NT2/D1 (cell line): ENCODE measurements at regions not wholly inside any gene's neighbourhood (a gene's known extent, or its start where the extent isn't known, plus 50 kb on each side); places are given as distances from the start of the nearest gene placed in this dataset.
A peak's percentile ranks its signal among the peaks of the same experiment; 100 is the strongest.

Experiments used
- DNase-seq: peaks from one replicate; pipeline ENCODE4 v3.0.0-alpha.2; 2011; ENCODE audit warnings: low read depth, low spot score
- H3K27me3 ChIP-seq: 2 replicates; pipeline ENCODE4 v1.6.0; 2011; ENCODE audit warnings: mild to moderate bottlenecking; ENCODE audit not compliant: insufficient read length, insufficient read depth
- H3K36me3 ChIP-seq: 2 replicates; pipeline ENCODE4 v1.6.1; 2011; ENCODE audit warnings: mild to moderate bottlenecking, low read length, mixed read lengths; ENCODE audit not compliant: insufficient read depth, insufficient read length
- H3K4me1 ChIP-seq: 2 replicates; pipeline ENCODE4 v1.5.1; 2011; ENCODE audit not compliant: insufficient read depth, insufficient read length
- H3K4me3 ChIP-seq: 2 replicates; pipeline ENCODE4 v1.5.1; 2011; ENCODE audit warnings: low read depth; ENCODE audit not compliant: insufficient read length
- H3K9ac ChIP-seq: 2 replicates; pipeline ENCODE4 v1.6.0; 2011; ENCODE audit warnings: low read depth; ENCODE audit not compliant: insufficient read length
- H3K9me3 ChIP-seq: 2 replicates; pipeline ENCODE4 v1.5.1; 2011; ENCODE audit warnings: mild to moderate bottlenecking, low read length; ENCODE audit not compliant: insufficient read depth
- SUZ12 ChIP-seq: IDR thresholded peaks from 2 replicates; pipeline ENCODE4 v1.6.1; 2011; ENCODE audit not compliant: insufficient read length, insufficient read depth; ENCODE audit errors: extremely low read depth
- YY1 ChIP-seq: IDR thresholded peaks from 2 replicates; pipeline ENCODE4 v1.6.1; 2011; ENCODE audit not compliant: insufficient read length, insufficient read depth
- ZNF274 ChIP-seq: IDR thresholded peaks from 2 replicates; pipeline ENCODE4 v1.6.1; 2011; ENCODE audit warnings: mild to moderate bottlenecking, low read depth, low read length

DNA sequence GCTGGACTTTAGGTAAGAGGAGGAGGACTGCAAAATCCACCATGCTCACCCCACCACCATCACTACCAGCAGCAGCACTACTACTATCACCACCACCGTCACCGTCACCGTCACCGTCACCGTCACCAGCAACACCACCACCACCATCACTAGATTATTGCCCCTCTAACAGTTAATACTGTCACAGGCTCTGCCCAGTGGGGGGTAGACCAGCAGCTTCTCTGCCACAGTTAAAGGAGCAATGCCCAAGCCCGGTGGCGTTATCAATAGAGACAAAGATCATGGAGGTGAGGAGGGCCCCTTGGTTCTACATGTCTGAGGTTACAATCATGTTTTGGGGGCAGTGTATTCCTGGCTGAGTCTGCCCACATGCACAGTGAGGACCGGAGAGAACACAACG, 184.4 kb upstream of the DYNLRB2 start:
- H3K4me1 ChIP-seq: no peaks in the 10 kb centered on the region
- H3K27me3 ChIP-seq: no peaks in the 10 kb centered on the region
- no peak overlapping the region for H3K4me3 ChIP-seq
- H3K36me3 ChIP-seq: no peaks in the 10 kb centered on the region
- TF ChIP-seq SUZ12 (no peak), ZNF274 (no peak), YY1 (no peak)
- no peaks in the 10 kb centered on the region for H3K9me3 ChIP-seq
- no peak for DNase-seq
- H3K9ac ChIP-seq: no peak overlapping the region

DNA sequence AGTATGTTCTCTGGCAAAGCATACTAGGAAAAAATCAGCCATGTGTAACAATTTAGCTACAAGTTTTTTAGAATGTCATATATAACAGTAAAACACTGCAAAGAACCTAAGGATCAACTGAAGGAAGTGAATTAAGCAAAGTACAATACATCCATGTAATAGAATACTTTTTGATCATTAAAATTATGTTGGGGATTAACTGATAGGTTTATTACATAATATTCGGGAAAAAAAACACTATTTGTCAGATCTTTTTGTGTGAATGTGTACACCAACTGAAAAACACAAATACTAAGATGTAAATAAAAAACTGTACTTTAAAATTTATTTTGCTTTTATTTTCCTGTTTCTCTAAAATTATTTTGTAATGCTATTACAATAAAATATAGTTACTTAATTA, 185.5 kb upstream of the DYNLRB2 start:
- H3K27me3 ChIP-seq: no peaks in the 10 kb centered on the region
- TF ChIP-seq ZNF274 (no peak), SUZ12 (no peak), YY1 (no peak)

DNA sequence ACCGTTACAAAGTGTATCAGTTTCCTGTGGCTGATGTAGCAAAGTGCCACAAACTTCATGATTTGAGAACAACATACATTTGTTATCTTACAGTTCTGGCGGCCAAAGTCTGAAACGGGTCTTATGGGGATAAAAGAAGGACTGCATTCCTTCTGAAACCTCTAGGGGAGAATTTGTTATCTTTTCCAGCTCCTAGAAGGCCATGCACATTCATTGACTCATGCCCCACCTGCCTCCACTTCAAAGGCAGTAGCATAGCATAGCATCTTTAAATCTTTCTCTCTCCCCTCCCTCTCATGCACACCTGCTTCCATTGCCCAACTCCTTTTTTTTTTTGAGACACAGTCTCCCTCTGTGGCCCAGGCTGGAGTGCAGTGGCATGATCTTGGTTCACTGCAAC, 190.7 kb upstream of the DYNLRB2 start:
- no peak for DNase-seq
- no peaks in the 10 kb centered on the region for H3K4me1 ChIP-seq
- H3K36me3 ChIP-seq: no peaks in the 10 kb centered on the region

More for the DNA sequence above, 185.5 kb upstream of the DYNLRB2 start:
- Histone ChIP-seq H3K36me3 (no peaks in the 10 kb centered on the region), H3K9me3 (no peaks in the 10 kb centered on the region), H3K9ac (no peak overlapping the region), H3K4me1 (no peaks in the 10 kb centered on the region), H3K4me3 (no peak overlapping the region)
- no peak for DNase-seq

GRCh38 chr16:80347900-80348299, 192.9 kb upstream of the DYNLRB2 start:
- no peaks in the 10 kb centered on the region for H3K27me3 ChIP-seq
- TF ChIP-seq SUZ12: no peak
- H3K9ac ChIP-seq: no peak overlapping the region
- no peaks in the 10 kb centered on the region for H3K4me1 ChIP-seq
- no peaks in the 10 kb centered on the region for H3K9me3 ChIP-seq
- H3K36me3 ChIP-seq: no peaks in the 10 kb centered on the region
- no peak overlapping the region for H3K4me3 ChIP-seq
- DNase-seq: no peak

More for the DNA sequence above, 190.7 kb upstream of the DYNLRB2 start:
- TF ChIP-seq SUZ12 (no peak), ZNF274 (no peak), YY1 (no peak)
- no peak overlapping the region for H3K9ac ChIP-seq
- no peaks in the 10 kb centered on the region for H3K9me3 ChIP-seq
- no peak overlapping the region for H3K4me3 ChIP-seq
- no peaks in the 10 kb centered on the region for H3K27me3 ChIP-seq

DNA sequence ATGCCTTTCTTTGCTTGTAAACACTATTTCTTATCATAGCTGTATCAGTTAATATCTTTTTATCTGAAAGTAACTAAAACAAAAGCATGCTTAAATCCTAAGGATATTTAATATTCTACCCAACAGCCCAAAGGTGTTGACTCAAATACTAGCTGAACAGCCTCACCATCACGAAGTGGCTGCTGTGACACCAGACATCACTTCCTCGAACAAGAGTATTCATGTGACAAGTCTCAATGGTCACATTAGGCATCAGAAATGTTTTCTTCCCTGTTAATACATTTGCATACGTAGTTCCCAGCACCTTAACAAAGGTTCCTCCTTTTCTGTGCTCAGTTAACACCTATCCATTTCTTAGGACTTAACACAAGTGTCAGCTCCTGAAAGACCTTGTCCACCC, 193.8 kb upstream of the DYNLRB2 start:
- no peak for DNase-seq
- Histone ChIP-seq H3K9me3 (no peaks in the 10 kb centered on the region), H3K4me3 (no peak overlapping the region), H3K27me3 (no peaks in the 10 kb centered on the region), H3K36me3 (no peaks in the 10 kb centered on the region), H3K9ac (no peak overlapping the region), H3K4me1 (no peaks in the 10 kb centered on the region)
- TF ChIP-seq SUZ12: no peak
- TF ChIP-seq ZNF274: no peak
- TF ChIP-seq YY1: no peak

- TF ChIP-seq SUZ12 (no peak), ZNF274 (no peak), YY1 (no peak)
- peak; percentile 23 for DNase-seq
- Histone ChIP-seq H3K27me3 (no peaks in the 10 kb centered on the region), H3K4me3 (no peak overlapping the region), H3K9me3 (no peaks in the 10 kb centered on the region), H3K4me1 (no peaks in the 10 kb centered on the region), H3K9ac (no peak overlapping the region), H3K36me3 (no peaks in the 10 kb centered on the region)
These were observed 194.6 kb upstream of the DYNLRB2 start for GRCh38 chr16:80346111-80346632.

DNA sequence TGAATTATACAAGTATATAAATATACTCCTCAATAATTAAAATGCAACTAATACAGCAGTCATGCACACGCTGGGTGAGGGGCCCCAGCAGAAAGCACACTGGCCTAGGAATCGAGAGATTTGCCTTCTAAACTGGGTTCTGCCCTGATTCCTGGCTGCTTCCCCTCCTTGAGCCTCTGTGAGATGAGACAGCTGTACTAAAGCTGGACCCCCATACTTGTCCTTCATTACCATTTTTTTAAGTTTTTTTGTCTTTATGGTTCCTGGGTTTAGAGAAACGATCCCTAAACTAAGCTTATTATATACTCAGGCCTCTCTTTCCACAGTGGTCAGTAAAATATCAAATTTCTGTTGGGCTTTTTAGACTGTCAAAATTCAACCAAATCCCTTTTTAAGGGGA, 195.1 kb upstream of the DYNLRB2 start:
- DNase-seq: no peak
- TF ChIP-seq ZNF274 (no peak), SUZ12 (no peak), YY1 (no peak)
- Histone ChIP-seq H3K9me3 (no peaks in the 10 kb centered on the region), H3K27me3 (no peaks in the 10 kb centered on the region), H3K9ac (no peak overlapping the region), H3K36me3 (no peaks in the 10 kb centered on the region), H3K4me3 (no peak overlapping the region), H3K4me1 (no peaks in the 10 kb centered on the region)

DNA sequence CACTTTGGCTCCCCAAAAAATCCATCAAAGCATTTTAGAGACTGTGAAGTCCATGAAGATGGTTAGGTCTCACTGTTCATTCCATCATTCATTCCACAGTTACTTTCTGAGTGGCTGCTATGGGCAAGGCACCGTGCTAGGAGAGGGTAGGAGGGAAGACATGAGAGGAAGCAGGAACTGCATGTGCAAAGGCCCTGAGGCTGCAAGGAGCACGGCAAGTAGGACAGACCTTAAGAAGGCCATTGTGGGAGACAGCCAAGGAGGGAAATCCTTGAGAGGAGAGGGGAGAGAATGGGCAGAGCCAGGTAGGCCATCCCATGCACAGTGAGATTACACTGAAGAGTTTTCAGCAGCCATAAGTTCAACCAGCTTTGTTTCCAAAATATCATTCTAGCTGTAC, 196.2 kb upstream of the DYNLRB2 start:
- Histone ChIP-seq H3K36me3 (no peaks in the 10 kb centered on the region), H3K4me3 (no peak overlapping the region), H3K27me3 (no peaks in the 10 kb centered on the region), H3K9ac (no peak overlapping the region), H3K9me3 (no peaks in the 10 kb centered on the region), H3K4me1 (no peaks in the 10 kb centered on the region)
- no peak for DNase-seq
- TF ChIP-seq SUZ12 (no peak), ZNF274 (no peak), YY1 (no peak)
